HG02943 (cell line): ENCODE measurements at regions not wholly inside any gene's neighbourhood (a gene's known extent, or its start where the extent isn't known, plus 50 kb on each side); places are given as distances from the start of the nearest gene placed in this dataset.
A peak's percentile ranks its signal among the peaks of the same experiment; 100 is the strongest.

Experiments
- ATAC-seq: cut with Tn5 transposase; IDR thresholded peaks from one replicate; pipeline ENCODE4 v1.9.1; 2021; ENCODE audit warnings: mild to moderate bottlenecking, low read depth, moderate library complexity; ENCODE audit not compliant: unreplicated experiment

DNA sequence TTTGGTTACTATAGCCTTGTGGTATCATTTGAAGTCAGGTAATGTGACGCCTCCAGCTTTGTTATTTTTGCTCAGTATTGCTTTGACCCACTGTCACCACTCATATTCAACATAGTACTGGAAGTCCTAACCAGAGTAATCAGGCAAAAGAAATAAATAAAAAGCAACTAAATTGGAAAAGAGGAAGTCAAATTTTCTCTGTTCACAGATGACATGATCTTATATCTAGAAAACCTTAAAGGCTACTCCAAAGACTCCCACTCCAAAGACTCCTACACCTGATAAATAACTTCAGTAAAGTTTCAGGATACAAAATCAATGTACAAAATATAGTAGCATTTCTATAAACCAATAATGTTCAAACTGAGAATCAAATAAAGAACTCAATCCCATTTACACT lies 348.6 kb downstream of the CXXC4 start:
- no peak for ATAC-seq

DNA sequence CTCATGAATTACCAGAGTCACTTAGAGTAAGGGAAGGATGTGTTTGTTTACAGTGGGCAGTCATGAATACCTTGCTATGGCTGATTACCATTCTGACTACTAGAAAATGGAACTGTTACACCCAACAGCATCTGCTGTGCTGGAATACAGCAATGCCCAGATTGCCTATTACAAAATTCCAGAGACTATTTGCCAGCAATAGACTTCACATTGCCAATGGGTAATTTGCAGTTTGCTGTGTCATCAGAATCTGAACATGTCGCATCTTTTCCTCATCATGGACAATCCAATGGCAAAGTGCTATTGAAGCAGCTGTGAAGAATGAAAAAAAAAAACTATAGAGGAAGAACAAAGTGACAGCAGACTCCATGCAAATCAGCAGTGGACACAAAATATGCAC lies 356.6 kb downstream of the CXXC4 start:
- no peak for ATAC-seq

GRCh38 chr4:104129243-104129642 lies 365.5 kb downstream of the CXXC4 start:
- no peak for ATAC-seq

DNA sequence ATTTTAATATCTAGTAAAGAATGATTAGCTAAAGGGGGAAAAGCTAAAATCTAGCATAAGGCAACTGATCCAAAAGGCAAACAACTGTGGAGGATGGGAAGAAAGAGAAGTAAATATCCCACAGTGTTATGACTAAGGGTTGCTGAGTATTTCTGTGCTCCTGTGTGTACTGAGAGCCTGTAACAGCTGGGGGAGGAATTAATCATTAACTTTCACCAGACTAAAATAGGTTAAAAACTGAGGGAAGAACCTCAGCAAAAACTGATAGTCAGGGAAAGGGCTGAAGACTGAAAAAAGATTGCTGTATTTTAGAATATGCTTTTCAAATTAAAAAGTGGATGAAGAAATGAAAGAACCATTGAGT lies 365.9 kb downstream of the CXXC4 start:
- ATAC-seq: peak; percentile 76

GRCh38 chr4:104128031-104128849 lies 366.5 kb downstream of the CXXC4 start:
- peak; percentile 14 for ATAC-seq

DNA sequence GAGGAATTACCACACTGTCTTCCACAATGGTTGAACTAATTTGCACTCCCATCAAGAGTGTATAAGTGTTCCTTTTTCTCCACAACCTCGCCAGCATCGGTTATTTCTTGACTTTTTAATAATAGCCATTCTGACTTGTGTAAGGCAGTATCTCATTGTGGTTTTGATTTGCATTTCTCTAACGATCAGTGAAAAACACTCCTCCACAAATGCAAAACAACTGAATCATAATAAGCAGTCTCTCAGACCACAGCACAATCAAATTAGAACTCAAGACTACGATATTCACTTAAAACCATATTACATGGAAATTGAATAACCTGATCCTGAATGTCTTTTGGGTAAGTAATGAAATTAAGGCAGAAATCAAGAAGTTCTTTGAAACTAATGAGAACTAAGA lies 371.7 kb downstream of the CXXC4 start:
- no peak for ATAC-seq

DNA sequence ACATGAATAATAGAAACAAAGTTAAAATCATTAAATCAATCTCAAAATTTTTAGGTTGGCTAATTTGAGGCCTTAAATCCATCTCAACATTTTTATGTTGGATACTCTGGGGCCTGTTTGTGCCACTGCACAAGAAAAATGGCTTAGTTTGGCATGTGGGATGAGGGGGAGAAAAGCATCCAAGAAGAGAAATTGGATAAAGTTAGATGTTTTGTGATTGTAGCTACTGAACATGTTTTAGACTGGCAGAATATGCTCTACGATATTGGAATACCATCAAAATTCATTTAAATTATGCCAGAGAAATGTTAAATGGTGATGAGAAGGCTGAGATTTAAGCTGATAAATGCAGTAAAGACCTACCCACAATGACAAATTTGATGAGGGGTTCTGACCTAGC lies 376.9 kb downstream of the CXXC4 start:
- ATAC-seq: no peak

DNA sequence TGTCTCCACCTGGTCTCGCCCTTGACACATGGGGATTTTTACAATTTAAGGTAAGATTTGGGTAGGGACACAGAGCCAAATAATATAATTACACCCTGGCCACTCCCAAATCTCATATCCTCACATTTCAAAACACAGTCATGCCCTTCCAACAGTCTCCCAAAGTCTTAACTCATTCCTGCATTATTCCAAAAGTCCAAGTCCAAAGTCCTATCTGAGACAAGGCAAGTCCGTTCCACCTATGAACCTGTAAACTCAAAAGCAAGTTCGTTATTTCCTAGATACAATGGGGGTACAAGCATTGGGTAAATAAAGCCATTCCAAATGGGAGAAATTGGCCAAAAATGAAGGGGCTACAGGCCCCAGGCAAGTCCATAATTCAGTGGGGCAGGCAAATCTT lies 380.8 kb downstream of the CXXC4 start:
- no peak for ATAC-seq

DNA sequence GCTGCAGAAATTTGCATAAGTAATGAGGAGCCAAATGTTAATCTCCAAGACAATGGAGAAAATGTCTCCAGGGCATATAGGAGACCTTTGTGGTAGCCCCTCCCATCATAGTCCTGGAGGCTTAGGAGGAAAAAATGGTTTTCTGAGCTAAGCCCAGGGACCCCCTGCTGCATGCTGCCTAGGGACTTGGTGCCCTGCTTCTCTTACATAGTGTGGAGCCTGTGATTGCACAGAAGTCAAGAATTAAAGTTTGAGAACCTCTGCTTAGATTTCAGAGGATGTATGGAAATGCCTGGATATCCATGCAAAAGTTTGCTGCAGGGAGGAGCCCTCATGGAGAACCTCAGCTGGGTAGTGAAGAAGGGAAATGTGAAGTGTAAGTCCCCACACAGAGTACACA lies 379.4 kb upstream of the TACR3 start:
- no peak for ATAC-seq

GRCh38 chr4:104093247-104093646 lies 373.5 kb upstream of the TACR3 start:
- ATAC-seq: no peak

DNA sequence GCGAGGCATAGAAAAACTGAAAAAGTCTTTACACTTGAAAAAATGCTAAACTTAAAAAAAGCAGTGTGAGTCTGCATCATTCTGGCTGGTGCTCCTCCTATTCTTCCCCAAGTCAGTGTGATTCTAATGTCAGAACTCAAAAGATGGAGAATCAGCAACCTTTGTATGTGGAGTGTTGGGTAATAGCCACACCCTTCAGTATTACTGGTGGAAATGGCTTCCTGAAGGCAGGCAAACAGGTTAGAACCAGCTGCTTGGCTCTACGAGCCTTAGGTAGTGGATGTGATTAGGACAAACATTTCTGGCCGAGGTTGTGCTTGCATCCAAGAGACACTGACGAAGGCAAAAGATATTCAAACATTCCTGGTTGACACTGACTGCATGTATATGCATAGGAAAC lies 353.4 kb upstream of the TACR3 start:
- ATAC-seq: no peak

- no peak for ATAC-seq
Measured at GRCh38 chr4:104066533-104066932, 346.7 kb upstream of the TACR3 start.

DNA sequence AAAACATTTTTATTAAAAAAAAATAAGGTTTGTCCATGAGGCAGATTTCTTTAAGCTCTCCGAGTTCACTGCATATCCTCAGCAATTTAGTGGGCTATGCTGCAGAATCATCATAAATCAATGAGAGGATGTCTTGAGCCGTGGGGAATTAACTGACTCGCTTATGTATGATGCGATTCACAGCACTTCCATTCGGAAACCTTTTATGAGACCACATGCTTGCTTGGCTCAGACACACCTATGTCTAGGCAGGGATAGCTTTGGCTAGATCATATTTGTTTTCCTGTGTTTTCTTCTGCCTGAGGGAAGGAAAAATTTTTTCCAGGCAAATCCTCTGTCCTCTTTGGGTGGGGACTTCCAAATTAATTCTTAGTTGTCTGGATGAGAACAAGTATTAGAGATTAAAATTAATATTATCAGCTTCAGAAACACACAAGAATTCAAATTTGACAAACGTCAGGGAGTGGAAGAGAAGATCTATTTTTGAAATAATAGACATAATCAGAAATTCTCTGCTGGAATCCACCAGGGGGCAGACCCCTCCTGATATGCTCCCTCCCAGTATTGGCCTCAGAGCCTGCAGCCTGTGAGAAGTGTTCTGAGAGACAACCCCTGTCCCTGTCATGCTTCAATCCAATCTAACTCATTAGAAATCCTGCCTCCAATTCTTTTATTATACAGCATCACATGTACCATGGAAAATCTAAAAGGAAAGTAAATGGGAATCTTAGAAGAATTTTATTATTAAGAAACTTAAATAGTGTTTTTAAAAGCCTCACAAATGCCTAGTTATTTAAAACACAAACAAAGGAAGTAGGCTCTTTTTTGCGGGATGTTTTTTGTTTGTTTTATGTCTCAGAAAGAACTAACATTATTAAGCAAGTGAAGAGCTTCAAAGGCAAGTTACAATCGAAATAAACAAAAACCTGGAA lies 345.1 kb upstream of the TACR3 start:
- no peak for ATAC-seq

DNA sequence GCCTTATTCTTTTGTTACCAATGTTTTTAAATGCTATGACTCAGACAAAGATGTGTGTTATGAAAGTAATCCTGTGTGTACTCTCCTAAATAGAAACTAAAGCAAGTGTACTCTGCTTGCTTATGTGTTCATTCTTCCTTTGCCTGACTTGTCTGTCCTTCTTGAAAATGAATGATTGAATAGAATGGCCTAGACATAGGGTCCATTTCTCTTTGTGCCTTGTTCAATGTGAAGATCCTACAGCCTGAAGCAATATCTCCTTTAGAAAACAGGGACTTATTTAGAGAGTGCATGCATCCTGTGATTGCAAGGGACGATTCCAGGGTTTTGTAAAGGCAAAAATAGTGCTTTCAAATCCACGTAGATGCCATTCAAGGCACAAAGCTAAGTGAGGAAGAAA lies 343.6 kb upstream of the TACR3 start:
- no peak for ATAC-seq

DNA sequence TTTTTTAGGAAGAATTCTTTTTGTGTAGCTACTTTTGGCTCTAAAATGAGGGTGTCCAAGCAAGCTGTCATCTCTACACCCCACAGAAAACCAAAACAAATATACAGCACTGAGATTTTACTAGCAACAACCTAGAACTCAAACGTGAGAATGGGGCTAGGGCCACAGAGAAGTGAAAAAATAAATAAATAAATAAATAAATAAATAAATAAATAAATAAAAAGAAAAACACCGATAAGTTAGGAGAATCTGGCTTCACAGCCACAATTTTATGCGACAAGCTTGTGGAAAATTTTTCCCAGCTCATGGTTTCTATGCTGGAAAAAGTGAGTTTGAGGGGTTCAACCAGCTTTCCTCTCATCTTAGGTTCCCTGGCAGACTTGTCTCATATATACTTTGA lies 324.6 kb upstream of the TACR3 start:
- no peak for ATAC-seq

DNA sequence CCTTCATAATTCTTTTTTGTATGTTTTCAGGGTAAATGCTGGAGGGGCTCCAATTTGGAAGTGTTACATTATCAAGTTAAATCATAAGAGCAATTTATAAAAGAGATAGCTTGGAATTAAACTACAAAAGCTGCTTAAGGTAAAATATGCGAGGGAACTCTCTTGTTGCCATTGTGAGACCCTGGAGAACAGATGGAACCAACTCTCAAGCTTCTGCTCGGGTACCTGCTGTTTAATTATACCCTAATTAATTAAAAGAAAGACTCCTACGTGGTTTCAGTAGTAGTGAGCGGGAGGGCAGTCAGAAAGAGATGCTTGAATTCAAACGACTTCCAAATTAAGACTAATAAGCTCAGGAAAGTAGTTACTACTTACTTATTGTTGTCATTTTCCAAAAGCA lies 313.1 kb upstream of the TACR3 start:
- ATAC-seq: no peak

DNA sequence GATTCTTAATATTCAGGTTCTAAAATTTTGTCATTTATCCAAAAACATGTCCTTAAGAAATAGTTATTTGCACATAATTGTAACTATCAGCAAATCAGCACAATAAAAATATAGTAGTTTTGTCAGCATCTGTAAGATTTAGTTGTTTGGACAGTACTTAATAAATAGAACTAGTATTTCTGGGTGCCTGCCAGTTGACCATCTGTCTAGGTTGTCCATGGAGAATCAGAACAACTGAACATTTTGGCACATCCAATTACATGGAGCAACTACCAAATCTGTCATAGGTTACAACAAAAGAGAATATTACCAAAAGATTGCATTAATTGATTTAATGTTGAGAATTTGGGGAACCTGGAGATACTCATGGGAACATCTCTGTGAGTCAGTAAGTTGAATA lies 305.5 kb upstream of the TACR3 start:
- ATAC-seq: no peak

DNA sequence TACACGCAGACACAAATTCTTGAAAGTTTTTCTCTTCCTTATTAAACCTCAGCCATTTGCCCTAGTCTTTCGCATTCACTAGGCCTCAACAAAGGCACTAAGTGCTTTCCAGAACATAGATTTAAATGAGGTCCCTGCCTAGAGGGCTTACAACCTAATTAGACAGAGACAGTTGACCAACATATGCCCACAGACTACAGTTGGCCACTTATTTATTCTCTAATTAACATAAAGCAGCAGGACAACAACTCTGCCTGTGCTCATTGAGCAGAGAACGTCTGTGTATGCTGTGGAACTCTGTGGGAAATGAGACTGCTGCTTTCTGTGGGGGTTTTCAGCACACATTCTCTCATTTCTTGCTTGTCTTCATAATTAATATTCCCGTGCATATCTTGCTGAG lies 303.0 kb upstream of the TACR3 start:
- no peak for ATAC-seq

GRCh38 chr4:104022226-104022625 lies 302.4 kb upstream of the TACR3 start:
- no peak for ATAC-seq

DNA sequence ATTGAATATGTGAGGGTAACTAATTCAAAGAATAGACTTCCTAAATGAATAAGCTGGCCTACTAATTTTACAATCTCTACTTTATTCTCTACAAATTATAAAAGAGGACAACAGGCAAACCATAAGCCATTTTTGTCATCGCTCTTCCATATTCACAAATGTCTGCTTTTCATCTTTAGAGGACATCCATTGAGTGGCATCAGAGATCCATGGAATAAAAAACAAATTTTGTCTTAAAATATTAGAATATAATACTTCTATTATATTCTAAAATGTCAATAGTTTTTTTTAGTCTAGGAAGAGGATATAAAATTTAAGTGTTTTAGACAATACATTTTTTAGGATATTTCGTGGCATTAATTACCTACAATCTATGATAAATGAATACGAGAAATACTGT lies 300.9 kb upstream of the TACR3 start:
- no peak for ATAC-seq

- ATAC-seq: no peak
Measured at GRCh38 chr4:104017213-104017612, 297.4 kb upstream of the TACR3 start.

- no peak for ATAC-seq
Measured at GRCh38 chr4:104015680-104016079, 295.9 kb upstream of the TACR3 start.
